ENCODE measurements at regions not wholly inside any gene's neighbourhood (a gene's known extent, or its start where the extent isn't known, plus 50 kb on each side); places are given as distances from the start of the nearest gene placed in this dataset.

DNA sequence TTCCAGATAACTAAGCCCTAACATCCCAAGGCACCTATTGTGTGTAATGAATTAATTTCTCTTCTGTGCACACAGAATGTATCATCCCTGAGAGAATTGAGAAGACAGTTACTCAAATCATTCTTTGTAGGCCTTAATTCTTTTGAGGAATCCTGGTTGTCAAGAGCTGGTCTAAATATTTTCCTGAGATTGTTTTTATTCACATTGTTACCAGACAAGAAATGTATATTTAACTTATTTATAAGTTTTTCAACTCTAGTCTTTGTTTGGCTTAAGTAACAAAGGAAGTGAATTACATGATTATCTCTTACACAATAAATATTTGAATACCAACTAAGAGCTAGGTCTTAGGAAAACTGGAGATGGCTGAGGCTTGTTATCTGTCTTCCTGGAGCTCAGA is 169.4 kb downstream of the DACT1 start:
- no peak overlapping the region for H3K4me3 Mint-ChIP-seq
- H3K36me3 Mint-ChIP-seq (ENCODE audit: low read depth): no peaks in the 10 kb centered on the region; the same call in 1 of the 2 replicates
- H3K27me3 Mint-ChIP-seq (ENCODE audit: insufficient read depth): peaks cover 3% of the 10 kb centered on the region
- H3K27ac Mint-ChIP-seq: no peak overlapping the region
- no peaks in the 10 kb centered on the region for H3K9me3 Mint-ChIP-seq
- DNase-seq: no peak
- TF ChIP-seq CTCF (IDR thresholded peaks at IDR 0.05): no peak
- H3K4me1 Mint-ChIP-seq (ENCODE audit: low read depth): peaks cover 9% of the 10 kb centered on the region; the same call in 1 of the 2 replicates

- H3K27ac Mint-ChIP-seq: no peak overlapping the region
Observed at GRCh38 chr14:58808828-58809227, 171.1 kb downstream of the DACT1 start.

GRCh38 chr14:58809520-58809919 is 171.8 kb downstream of the DACT1 start:
- H3K27me3 Mint-ChIP-seq (ENCODE audit: insufficient read depth): peaks cover 3% of the 10 kb centered on the region; the same call in 1 of the 2 replicates
- H3K4me3 Mint-ChIP-seq: no peak overlapping the region
- TF ChIP-seq CTCF (IDR thresholded peaks at IDR 0.05): no peak
- H3K27ac Mint-ChIP-seq: no peak overlapping the region
- no peaks in the 10 kb centered on the region for H3K36me3 Mint-ChIP-seq (ENCODE audit: low read depth)
- peaks cover 9% of the 10 kb centered on the region for H3K4me1 Mint-ChIP-seq (ENCODE audit: low read depth)
- H3K9me3 Mint-ChIP-seq: no peaks in the 10 kb centered on the region
- no peak for DNase-seq

More at GRCh38 chr14:58808828-58809227, 171.1 kb downstream of the DACT1 start:
- Mint-ChIP-seq H3K4me1 (ENCODE audit: low read depth) (peaks cover 9% of the 10 kb centered on the region; the same call in 1 of the 2 replicates), H3K36me3 (ENCODE audit: low read depth) (no peaks in the 10 kb centered on the region), H3K27me3 (ENCODE audit: insufficient read depth) (peaks cover 3% of the 10 kb centered on the region; the same call in 1 of the 2 replicates), H3K9me3 (no peaks in the 10 kb centered on the region), H3K4me3 (no peak overlapping the region)
- peak; percentile 8 for DNase-seq
- no peak for TF ChIP-seq CTCF (IDR thresholded peaks at IDR 0.05)

DNA sequence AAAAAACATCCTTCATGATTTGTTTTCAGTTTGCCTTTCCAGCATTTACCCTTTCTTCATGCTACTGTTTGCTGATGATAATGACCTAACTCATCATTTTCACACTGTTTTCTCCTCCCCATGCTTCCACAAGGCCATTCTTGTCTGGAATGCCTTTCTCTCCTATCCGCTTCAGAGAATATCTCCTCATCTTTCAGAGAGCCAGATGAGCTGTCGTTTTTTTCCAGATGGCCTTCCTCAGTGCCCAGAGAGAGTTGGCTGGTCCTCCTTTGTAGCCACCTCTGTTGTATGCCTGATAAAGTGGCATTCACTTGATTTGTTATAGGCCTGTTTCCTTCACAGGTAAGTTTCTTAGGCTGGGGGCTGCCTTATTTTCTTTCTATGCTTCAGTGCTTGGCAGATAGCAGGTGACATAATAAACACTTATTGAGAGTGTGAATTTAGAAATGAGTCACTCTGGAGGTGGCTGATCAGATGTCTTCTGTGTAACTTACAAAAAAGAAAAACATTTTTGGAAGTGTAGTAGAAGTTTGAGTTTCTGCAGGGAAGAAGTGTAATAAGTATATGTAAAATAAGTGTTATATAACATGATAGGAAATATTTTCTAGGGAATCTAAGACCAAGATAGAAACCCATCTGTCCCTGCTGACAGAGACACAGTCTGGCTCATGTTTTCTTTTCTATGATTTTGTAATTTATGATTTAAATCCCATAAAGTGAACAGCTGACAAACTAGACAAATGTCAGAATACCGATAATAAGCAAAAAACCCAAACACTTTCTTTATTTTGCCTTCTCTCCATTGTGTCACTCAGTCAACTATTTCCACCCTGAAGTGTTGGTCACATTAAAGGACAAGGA is 174.5 kb downstream of the DACT1 start:
- Mint-ChIP-seq H3K27me3 (ENCODE audit: insufficient read depth) (no peaks in the 10 kb centered on the region; the same call in 1 of the 2 replicates), H3K9me3 (no peaks in the 10 kb centered on the region), H3K27ac (no peak overlapping the region), H3K36me3 (ENCODE audit: low read depth) (no peaks in the 10 kb centered on the region), H3K4me3 (no peak overlapping the region), H3K4me1 (ENCODE audit: low read depth) (peaks cover 28% of the 10 kb centered on the region)
- no peak for TF ChIP-seq CTCF (IDR thresholded peaks at IDR 0.05)
- DNase-seq: no peak

- Mint-ChIP-seq H3K9me3 (no peaks in the 10 kb centered on the region), H3K27me3 (ENCODE audit: insufficient read depth) (no peaks in the 10 kb centered on the region; the same call in 1 of the 2 replicates), H3K27ac (no peak overlapping the region), H3K4me3 (no peak overlapping the region), H3K36me3 (ENCODE audit: low read depth) (no peaks in the 10 kb centered on the region), H3K4me1 (ENCODE audit: low read depth) (peaks cover 36% of the 10 kb centered on the region)
- TF ChIP-seq CTCF (IDR thresholded peaks at IDR 0.05): no peak
- DNase-seq: no peak
Observed at GRCh38 chr14:58813745-58814144, 176.0 kb downstream of the DACT1 start.
